HPDE6-E6E7 (cell line): ENCODE measurements at regions not wholly inside any gene's neighbourhood (a gene's known extent, or its start where the extent isn't known, plus 50 kb on each side); places are given as distances from the start of the nearest gene placed in this dataset.

ENCODE experiments used
- DNase-seq: peaks from one replicate; pipeline ENCODE4 v3.0.0; 2011; ENCODE audit warnings: missing footprints; ENCODE audit errors: extremely low spot score

DNA sequence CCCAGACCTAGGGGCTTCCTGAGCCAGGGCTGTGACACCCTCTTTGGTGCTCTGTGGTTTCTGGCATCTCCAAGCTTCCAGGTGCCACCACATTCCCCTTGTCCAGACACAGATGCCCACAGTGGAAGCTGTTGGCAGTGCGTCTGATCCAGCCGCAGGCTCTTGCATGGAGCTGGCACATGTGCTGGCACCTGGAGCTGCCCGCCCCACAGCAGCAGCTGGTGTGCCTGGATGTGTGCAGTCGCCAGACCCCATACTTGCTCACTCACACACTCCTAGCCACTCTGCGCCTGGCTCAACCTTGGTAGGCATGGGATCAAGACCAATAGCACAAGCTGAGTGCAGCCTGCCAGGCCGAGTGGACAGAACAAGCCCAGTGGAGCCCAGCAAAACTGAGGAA, 106.5 kb downstream of the LYZL1 start:
- DNase-seq: no peak

DNA sequence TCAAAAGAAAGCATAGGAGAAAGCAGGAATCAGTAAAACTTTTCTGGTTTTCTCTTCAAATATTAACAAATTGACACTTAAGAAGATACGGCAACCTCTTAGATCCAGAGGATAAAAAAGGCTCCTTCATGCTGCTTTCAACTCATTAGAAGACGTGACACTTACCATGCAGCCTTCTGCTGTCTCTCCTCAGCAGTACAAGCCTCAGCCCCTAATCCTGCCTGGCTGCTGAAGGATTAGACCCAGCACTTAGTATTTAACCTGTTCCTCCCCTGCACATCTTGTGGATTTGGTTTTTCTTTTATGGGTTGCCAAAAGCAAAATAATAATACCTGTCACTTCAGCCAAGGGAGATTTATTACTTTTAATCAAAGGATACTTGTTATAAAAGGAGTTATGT, 108.4 kb downstream of the LYZL1 start:
- no peak for DNase-seq

DNA sequence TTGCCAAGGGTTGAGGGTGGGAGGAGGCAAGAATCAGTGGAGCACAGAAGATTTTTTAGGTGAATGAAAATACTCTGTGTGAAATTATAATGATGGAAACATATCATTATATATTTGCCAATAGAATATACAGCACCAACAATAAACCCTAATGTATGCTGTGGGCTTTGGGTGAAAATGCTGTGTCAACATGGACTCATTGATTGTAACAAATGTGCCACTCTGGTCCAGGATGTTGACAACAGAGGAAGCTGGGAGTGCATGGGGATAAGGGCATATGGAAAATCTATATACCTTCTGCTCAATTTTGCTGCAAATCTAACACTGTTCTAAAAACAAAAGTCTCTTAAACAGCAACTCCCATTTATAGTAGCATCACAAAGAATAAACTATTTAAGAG, 114.3 kb downstream of the LYZL1 start:
- DNase-seq: no peak

DNA sequence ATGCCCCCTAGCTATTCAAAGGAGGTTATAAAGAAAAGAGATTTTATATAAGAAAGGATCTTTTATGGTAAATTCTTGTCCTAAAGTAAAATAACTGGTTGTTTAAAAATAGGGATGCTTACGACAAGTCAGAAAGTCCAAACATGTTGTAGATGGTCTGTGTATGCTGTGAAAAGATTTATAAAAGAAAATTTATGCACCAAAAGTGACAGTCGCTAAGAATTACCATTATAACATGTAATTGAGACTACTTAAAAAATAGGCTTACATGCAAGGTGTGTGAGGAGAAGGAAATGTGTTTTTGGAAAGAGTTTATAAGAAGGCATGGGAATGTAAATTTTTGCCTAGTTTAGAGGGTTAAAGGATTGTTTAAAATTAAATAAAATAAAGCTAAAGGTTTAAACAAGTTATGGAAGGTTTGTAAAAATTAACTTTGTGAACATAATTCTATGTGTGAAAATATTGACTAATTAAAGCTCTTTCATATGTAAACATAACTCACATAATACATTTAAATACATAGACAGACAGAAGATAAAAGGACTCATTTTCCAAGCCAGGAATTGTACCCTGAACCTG, 118.5 kb downstream of the LYZL1 start:
- no peak for DNase-seq
